Fibroblast of the aortic adventitia (primary cell): ENCODE measurements at regions not wholly inside any gene's neighbourhood (a gene's known extent, or its start where the extent isn't known, plus 50 kb on each side); places are given as distances from the start of the nearest gene placed in this dataset.

ENCODE experiments used
- DNase-seq: peaks from one replicate; pipeline ENCODE4 v3.0.0-alpha.2; 2010; ENCODE audit warnings: low read depth
- H3K4me3 ChIP-seq: 2 replicates; pipeline ENCODE4 v1.5.1; 2011; ENCODE audit warnings: low read depth, mild to moderate bottlenecking, control low read depth, low read length, moderate library complexity
- CTCF ChIP-seq: IDR thresholded peaks from 2 replicates; pipeline ENCODE4 v1.5.1; 2011; ENCODE audit warnings: mild to moderate bottlenecking, low read length, control low read depth, inconsistent platforms; ENCODE audit not compliant: insufficient read depth

- H3K4me3 ChIP-seq = no peak overlapping the region
- no peak for TF ChIP-seq CTCF
- DNase-seq = no peak
Measured at GRCh38 chr16:64013856-64014255, 1108.0 kb downstream of the CDH11 start.

DNA sequence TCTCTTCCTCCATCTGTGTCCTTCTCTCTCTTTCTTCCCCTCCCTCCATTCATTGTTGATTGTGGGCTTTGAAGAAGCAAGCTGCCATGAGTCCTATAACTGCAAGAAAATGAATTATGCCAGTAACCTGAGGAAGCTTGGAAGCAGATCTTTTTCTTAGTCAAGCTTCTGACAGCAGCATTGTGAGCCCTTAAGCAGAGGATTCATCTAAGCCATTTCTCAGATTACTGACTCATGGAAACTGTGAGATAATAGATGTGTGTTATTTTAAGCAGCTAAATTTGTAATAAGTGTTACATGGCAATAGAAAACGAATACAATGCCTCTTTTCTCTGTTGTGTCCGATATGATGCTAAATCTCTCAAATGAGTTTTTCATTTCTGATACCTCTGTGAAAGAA, 1109.7 kb downstream of the CDH11 start:
- peak; percentile 2 for DNase-seq
- no peak overlapping the region for H3K4me3 ChIP-seq
- no peak for TF ChIP-seq CTCF

DNA sequence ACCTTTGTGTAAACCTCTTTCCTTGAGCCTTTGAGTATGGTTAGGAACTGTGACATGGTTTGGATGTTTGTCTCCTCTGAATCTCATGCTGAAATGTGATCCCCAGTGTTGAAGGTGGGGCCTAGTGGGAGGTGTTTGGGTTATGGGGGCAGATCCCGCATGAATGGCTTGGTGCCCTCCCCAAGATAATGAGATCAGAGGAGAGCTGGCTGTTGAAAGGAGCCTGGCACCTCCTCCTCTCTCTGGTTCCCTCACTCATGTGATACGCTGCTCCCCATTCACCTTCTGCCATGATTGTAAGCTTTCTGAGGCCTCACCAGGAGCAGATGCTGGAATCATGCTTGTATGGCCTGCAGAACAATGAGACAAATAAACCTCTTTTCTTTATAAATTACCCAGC, 1110.2 kb downstream of the CDH11 start:
- TF ChIP-seq CTCF = no peak
- no peak overlapping the region for H3K4me3 ChIP-seq
- no peak for DNase-seq

DNA sequence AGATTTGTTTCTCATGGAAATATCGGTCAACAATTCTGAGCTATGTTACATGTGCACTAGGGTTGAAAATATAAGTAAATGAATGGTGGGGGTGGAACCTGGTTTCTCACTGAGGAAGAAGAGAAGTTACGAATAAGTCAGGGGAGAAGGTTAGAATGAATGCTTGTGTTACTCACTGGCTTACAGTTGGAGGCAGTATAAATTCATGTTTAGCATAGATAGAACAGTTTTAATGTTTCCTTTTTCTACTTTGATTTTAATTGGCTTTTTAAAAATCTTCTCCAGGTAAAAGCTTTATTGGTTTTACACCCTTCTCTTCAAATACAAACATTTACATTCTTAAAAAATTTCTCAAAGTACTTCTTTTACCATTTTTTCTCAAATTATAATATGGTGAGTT, 1113.7 kb downstream of the CDH11 start:
- H3K4me3 ChIP-seq = no peak overlapping the region
- DNase-seq = peak; percentile 0
- no peak for TF ChIP-seq CTCF

- no peak overlapping the region for H3K4me3 ChIP-seq
- DNase-seq = no peak
- no peak for TF ChIP-seq CTCF
Measured at GRCh38 chr16:64004116-64004515, 1117.7 kb downstream of the CDH11 start.

DNA sequence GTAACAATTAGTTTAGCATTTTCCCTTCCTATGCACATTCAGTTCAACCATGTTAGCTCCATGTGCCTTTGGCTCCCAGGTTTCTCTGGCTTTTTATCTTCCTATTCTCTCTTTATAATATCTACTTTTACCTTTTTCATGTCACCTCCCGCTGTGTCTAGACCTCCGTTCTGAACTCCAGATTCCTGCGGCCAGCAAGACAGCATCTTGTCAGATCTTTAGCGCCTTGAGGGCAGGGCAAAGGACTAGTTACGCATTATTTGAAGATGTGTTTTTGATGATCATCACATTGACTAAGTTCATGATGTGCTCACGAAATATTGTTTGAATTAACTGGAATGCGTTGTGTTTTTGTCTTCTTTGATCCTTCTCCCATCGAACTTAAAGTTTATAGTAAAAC, 1126.8 kb downstream of the CDH11 start:
- H3K4me3 ChIP-seq = no peak overlapping the region
- DNase-seq = no peak
- TF ChIP-seq CTCF = no peak

GRCh38 chr16:63983401-63983800, 1138.5 kb downstream of the CDH11 start:
- no peak for TF ChIP-seq CTCF
- H3K4me3 ChIP-seq = no peak overlapping the region
- no peak for DNase-seq
